Stimulated activated CD4-positive, alpha-beta T cell treated with anti-CD3 and anti-CD28 coated beads, Interleukin-2, amount 100 ng/mL, for 48 hours (primary cell): ENCODE measurements at regions not wholly inside any gene's neighbourhood (a gene's known extent, or its start where the extent isn't known, plus 50 kb on each side); places are given as distances from the start of the nearest gene placed in this dataset.

Source experiments
- DNase-seq, 2 donors: peaks; one replicate each; pipeline ENCODE4 v3.0.0-alpha.2; 2020

- no peak for DNase-seq
Observed at GRCh38 chr2:146038014-146038413, 1518.1 kb upstream of the ZEB2 start.

- no peak for DNase-seq
Observed at GRCh38 chr2:146037334-146037870, 1517.5 kb upstream of the ZEB2 start.

GRCh38 chr2:146031158-146031557 lies 1511.2 kb upstream of the ZEB2 start:
- no peak for DNase-seq

DNA sequence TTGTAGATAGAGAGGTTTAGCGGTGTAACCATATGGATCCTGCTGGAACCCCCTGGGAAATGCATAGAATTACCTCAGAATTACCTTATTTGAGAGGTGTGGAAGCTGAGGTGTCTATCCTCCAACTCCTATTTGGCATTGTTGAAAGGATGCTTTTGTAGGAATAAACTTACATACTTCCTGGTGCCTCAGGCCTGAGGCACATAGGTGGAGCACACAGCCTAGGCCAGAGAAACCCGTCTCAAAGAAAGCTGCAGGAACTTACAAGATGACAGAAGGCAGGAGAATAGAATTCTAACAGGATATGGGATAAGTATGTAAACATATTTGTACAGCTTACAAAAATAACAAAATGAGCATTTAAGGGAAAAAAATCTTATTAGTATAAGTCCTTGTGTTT lies 1507.2 kb upstream of the ZEB2 start:
- DNase-seq = no peak

- no peak for DNase-seq
Observed at GRCh38 chr2:146025519-146025918, 1505.6 kb upstream of the ZEB2 start.

GRCh38 chr2:146024212-146024743 lies 1504.4 kb upstream of the ZEB2 start:
- DNase-seq = no peak

- no peak for DNase-seq
Observed at GRCh38 chr2:146004462-146004861, 1484.5 kb upstream of the ZEB2 start.

GRCh38 chr2:146003337-146003736 lies 1483.4 kb upstream of the ZEB2 start:
- DNase-seq = no peak

GRCh38 chr2:145994910-145995309 lies 1475.0 kb upstream of the ZEB2 start:
- DNase-seq = no peak

DNA sequence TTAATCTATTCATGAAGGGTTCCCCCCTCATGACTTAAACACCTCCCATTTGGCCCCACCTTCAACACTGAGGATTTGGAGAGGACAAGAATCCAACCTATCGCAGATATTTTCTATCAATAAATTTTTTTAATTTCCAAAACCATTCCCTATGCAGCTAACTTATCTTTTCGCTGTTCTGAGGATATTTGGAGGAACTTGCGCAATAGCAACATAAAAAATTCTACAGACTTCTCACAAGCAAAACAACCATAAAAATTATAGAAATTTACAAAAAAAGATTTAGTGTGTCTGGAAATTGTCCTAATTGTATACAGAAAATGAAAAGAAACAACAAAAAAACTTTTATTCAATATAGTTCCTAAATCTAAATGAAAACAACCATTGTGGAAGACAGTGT lies 1472.7 kb upstream of the ZEB2 start:
- DNase-seq = no peak

DNA sequence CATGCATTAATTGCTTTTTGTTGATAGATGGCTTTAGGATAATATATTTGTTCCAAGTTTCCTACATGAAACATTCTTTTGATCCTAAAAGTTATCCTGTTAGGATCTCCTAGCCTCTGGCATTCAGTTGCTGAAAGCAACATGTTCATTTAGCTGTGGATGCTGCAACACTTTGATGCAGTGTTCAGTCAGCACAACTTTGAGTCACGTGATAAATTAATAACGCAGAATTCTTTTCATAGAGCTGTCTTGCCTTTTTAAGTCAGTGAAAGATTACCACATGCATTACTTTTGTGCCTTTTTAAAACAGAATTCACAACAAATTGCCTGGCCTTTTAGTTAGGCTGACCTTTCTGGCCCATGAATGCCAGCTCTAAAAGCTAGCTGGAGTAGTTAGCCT lies 1467.9 kb upstream of the ZEB2 start:
- DNase-seq = no peak

GRCh38 chr2:145985517-145985916 lies 1465.6 kb upstream of the ZEB2 start:
- DNase-seq = no peak

DNA sequence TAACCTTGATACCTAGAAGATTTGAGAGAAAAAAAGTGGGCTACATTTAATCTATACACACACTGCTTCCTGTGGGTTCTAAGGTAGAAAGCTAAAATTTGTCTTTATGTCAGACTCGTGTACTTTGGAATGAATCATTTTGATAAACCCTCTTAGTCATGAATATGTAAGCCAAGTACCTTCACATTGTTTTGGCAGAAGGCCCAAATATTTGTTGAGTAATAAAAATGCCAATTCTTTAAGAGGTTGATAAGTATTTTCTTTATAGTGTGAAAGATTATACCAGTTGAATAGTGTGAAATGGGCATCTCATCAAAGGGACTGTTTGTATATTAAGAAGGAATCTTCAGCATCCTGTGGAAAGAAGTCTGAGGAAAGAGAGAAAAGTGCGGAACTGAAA lies 1464.7 kb upstream of the ZEB2 start:
- no peak for DNase-seq

DNA sequence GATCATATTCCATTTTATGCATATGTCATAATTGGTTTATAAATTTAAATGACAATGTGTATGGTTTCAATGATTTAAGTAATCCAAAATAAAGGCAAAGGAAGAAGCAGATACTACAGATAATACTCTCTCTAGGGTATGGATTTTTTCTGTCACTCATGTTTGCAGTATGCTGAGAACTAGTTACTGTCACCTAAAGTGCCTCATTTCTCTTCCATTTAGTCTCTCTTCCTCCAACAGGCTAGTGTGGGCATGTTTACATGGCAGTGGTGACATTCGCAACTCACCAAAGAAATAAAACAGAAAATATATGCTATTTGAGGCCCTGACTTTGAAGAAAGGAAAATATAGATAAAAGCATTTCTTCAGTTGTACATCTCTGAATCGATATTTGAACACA lies 1460.4 kb upstream of the ZEB2 start:
- DNase-seq = no peak

GRCh38 chr2:145975406-145975805 lies 1455.5 kb upstream of the ZEB2 start:
- no peak for DNase-seq

DNA sequence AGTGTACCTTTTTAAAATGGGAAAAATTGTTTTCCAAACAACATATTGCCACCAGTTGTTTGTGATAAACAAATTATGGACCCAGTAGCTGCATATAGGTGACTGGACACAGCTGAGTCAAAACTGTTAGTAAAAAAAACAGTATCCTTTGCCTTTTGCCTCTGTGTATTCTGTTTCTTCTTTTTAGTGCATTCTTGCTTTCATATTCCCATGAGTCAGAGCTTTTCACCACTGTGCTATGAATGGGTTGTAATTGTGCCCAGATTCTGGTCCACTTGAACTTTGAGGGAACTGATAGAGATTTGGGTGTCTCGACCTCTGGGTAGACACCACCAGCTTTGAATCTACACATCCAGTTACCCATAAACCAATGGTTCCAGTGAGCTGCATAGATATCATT lies 1441.9 kb upstream of the ZEB2 start:
- no peak for DNase-seq

DNA sequence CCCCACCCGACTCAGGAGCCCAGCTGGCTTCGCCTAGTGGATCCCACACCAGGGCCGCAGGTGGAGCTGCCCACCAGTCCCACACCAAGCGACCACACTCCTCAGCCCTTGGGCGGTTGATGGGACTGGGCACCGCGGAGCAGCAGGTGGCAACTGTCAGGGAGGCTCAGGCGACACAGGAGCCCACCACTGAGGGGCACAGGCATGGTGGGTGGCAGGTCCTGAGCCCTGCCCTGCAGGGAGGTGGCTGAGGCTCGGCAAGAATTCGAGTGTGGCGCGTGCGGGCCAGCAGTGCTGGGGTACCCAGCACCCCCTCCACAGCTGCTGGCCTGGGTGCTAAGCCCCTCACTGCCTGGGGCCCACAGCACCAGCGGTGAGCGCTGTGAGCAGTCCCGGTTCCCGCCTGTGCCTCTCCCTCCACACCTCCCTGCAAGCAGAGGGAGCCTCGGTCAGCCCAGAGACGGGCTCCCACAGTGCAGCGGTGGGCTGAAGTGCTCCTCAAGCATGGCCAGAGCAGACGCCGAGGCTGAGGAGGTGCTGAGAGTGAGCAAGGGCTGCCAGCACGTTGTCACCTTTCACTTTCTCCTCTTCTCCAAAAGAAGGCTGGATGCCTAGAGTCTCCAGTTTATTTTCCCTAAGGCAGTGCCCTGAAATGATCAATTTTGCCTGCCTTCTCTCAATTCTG lies 1440.7 kb upstream of the ZEB2 start:
- no peak for DNase-seq

DNA sequence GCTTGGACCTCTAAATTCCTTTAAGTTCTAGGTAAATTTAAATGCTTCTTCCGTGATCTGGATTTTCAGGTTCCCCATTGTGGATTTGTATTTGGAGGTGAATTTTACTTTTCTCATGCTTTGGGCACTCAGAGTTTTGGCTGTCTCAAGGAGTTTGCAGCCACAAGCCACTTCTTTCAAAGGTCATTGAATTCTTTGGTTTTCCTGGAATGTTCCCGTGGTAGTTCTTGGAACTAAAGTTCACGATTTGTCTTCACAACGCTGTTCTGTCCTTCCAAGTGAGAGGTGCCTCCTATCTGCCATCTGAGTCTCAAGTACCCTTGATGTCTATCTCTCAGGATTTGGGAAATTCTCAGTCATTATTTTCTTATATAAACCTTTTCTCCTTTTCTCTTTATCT lies 1438.7 kb upstream of the ZEB2 start:
- DNase-seq = no peak

- DNase-seq = no peak
Observed at GRCh38 chr2:145957929-145958328, 1438.0 kb upstream of the ZEB2 start.

DNA sequence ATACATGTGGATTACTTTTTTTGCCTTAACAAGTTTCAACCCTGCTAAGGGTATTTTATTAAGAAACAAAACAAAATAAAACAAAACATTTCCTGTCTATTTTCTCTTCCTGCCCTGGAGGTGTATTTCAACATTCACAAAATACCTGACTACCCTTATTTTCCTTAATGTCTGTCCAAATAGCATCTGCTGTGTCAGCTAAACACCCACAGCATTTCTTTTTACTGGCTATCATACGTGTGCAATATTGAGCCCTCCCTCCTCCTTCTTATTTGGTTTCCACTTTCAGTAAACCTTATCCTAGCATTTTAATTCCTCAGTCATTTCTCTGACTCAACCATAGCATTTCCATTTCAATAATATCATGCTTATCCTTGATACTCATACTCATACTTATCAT lies 1420.0 kb upstream of the ZEB2 start:
- DNase-seq = no peak

DNA sequence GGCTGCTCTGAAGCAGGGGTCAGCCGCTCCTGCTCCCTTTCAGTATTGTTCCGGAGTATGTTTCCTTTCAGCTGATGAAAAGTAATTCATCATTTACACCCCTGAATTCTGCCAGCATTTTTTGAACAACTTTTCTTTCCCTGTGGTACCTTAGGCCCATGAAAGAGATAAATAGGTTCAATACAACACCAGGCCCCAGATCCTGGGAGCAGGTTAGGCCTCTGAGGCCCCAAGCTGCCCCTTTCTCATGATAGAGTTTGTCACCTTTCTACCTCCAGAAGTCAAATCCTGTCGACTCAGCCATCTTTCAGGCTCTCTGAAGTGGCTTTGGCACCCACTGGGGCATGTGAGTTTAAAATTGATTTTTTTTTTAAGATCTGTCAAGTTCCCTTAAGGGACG lies 1415.1 kb upstream of the ZEB2 start:
- no peak for DNase-seq

DNA sequence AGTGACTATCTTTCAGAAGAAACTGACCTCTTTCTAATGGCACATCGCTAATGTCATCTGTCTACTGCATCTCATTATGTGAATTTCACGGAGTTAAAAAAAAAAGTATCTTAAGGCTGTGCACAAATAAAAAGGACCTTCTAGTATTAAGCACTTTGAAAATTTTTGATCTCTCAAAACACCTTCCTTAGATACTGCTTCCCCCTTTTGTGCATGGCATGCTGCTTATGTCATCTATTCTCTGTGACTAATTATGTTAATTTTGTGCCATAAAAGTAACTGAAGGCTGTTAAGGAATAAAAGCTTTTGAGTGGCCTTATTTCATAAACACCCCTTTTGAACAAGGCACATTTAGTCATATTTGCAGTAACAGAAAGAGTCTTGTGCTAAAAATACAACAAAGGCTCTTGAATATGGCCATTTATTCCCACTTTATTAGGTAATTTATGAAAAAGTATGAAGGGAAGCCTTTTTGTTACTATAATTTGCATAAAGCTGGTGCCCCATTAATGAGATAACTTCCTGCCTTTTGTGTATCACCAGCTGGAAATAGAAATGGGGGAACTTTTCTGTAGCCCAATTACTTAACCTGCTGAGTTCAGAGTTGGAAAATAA lies 1412.0 kb upstream of the ZEB2 start:
- DNase-seq = no peak

- no peak for DNase-seq
Observed at GRCh38 chr2:145930318-145930717, 1410.4 kb upstream of the ZEB2 start.

DNA sequence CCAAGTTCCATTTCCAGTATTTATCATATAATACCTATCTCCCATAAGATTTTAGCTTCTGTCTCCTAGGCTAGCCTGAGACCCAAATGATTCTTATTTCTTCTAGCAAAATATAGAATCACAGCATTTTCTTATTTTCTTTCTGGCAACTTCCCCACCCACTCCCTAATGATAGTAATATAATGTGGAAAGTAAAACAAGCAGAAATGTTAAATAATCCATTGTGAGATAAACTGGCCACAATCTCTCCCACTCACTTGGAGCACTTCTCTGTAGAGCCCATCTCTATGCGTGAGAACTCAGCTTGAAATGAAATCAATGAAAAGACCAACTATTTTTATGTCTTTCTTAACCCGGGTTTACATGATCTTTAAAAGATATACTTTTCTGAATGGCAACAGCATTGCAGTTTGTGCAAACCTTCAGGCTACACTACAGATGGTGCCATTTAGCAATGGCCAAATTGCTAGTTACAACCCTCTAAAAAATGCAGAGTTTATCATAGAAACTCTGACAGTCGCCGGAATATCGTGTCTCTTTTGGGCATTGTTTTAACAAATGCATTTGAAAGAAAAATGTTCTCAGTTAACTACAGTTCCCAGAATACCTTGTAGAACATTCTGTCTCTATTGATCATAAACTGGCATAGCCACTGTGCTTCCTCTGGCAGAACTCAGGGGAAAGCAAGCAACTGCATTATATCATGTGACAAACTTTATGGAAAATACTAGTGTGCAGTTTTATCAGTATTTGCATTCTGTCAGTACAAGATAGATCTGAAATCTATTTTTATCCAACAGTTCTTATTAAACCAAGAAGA lies 1407.4 kb upstream of the ZEB2 start:
- no peak for DNase-seq
